Activated CD4-positive, alpha-beta T cell treated with anti-CD3 and anti-CD28 coated beads, Interleukin-10, Interleukin-2, amounts not matched to agents 100 ng/mL and 50 ng/mL, durations not matched to agents 16 hours and 8 hours (primary cell): ENCODE measurements at regions not wholly inside any gene's neighbourhood (a gene's known extent, or its start where the extent isn't known, plus 50 kb on each side); places are given as distances from the start of the nearest gene placed in this dataset.

Experiments
- DNase-seq: peaks from one replicate; pipeline ENCODE4 v3.0.0-alpha.2; 2020

- no peak for DNase-seq
Measured at GRCh38 chr4:86530183-86530582, 63.9 kb upstream of the PTPN13 start.

- no peak for DNase-seq
Measured at GRCh38 chr4:86531440-86531839, 62.7 kb upstream of the PTPN13 start.

GRCh38 chr4:86532851-86533250, 61.3 kb upstream of the PTPN13 start:
- no peak for DNase-seq

- DNase-seq: no peak
Measured at GRCh38 chr4:86536151-86536550, 58.0 kb upstream of the PTPN13 start.

GRCh38 chr4:86542319-86543027, 51.6 kb upstream of the PTPN13 start:
- no peak for DNase-seq

GRCh38 chr4:86543080-86543479, 51.0 kb upstream of the PTPN13 start:
- no peak for DNase-seq

- DNase-seq: no peak
Measured at GRCh38 chr4:86543560-86544309, 50.4 kb upstream of the PTPN13 start.

GRCh38 chr4:86544310-86544966, 49.7 kb upstream of the PTPN13 start:
- peak; percentile 83 for DNase-seq
